ENCODE measurements at regions not wholly inside any gene's neighbourhood (a gene's known extent, or its start where the extent isn't known, plus 50 kb on each side); places are given as distances from the start of the nearest gene placed in this dataset.

DNA sequence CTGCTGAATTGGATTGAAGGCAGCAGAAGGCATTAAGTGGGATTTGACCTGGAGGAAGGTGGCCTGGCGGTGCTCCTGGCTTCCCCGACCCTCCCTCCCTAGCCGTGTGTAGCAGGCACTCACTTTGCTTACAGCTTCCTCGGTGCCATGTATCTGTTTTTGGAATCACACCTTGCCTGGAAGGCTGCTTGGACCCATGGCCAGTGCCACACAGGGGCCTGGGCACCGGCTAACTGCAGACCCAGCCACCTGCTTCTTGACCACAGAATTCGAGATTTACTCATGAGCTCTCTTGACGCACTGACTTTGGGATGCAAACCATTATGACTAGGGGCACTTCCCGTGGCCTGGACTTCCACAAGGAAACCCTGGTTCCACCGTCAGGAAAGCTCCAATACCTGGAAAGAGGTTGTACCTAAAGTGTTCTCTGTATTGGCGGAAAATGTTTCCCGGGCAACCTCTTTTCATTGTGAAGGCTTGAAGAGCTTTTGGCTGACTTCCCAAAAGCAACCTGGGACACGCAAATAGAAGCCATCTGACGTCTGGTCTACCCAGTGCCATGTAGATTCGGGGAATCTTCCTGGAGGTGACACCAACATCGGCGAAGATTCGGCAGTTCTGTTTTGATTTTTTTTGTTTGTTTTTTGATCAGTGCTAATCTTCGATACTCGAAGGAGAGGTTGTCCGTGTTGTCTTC is 125.6 kb upstream of the RTL1 start:
- no peaks in the 10 kb centered on the region for H3K27me3 ChIP-seq (replicated peaks; ENCODE audit: control insufficient read depth, insufficient read depth, low read length)
- no peak for TF ChIP-seq CTCF (IDR thresholded peaks at IDR 0.05; ENCODE audit: insufficient read depth, low read length, poor library complexity, severe bottlenecking)
- no peak for DNase-seq (ENCODE audit: extremely low read depth, insufficient read length)
- H3K36me3 ChIP-seq (ENCODE audit: control insufficient read depth, insufficient read depth, low read length): no peaks in the 10 kb centered on the region
- no peak overlapping the region for H3K4me3 ChIP-seq (replicated peaks; ENCODE audit: low read depth, low read length)

DNA sequence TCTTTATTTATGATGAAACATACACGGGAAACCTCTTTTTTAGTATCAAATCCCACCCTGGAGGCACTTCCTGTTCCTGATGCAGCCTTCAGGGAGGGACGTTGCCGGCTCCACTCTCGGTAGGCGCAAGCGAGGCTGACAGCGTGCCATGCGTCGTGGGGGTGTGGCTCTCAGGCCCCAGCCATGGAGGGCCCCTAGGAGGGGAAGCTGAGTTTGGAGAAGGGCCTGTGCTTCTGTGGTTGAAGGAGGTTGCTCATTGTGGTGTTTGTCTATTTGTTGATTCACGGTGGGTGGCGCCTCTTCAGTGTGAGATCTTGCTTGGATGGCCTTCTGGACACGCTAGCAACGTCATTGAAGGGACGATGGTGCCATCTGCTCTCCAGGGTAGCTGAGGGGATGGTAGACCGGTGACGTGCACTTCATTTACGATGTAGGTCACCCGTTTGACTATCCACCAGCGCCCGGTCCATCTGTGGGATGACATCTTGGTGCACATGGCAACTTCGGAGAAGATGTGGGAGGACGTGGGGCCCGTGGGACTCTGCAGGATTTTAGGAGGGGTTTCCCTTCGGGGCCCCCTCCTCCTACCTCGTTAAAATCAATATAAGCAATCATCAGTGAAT is 126.3 kb upstream of the RTL1 start:
- TF ChIP-seq CTCF (IDR thresholded peaks at IDR 0.05; ENCODE audit: insufficient read depth, low read length, poor library complexity, severe bottlenecking): no peak
- no peak for DNase-seq (ENCODE audit: extremely low read depth, insufficient read length)
- Histone ChIP-seq H3K36me3 (ENCODE audit: control insufficient read depth, insufficient read depth, low read length) (no peaks in the 10 kb centered on the region), H3K4me3 (replicated peaks; ENCODE audit: low read depth, low read length) (no peak overlapping the region), H3K27me3 (replicated peaks; ENCODE audit: control insufficient read depth, insufficient read depth, low read length) (no peaks in the 10 kb centered on the region)

DNA sequence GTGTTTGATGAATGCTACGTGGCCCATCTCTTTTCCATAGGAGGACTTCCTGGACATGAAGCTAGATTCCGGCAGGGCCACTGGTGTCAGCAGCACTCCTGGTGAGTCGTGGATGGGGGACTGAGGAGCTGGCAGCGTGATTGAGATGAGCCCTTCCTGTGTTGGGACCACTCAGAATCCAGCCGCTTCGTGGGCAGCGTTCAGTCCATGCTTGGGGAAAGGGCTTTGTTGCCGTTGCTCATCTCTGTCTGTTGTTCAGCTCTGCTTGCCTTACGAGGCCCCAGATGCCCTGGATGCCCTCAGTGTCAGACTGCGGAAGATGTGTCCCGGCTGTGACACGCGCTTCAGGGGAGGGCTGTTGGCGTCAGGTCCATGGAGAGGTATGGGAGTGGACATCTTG is 127.1 kb upstream of the RTL1 start:
- no peak overlapping the region for H3K4me3 ChIP-seq (replicated peaks; ENCODE audit: low read depth, low read length)
- DNase-seq (ENCODE audit: extremely low read depth, insufficient read length): no peak
- H3K27me3 ChIP-seq (replicated peaks; ENCODE audit: control insufficient read depth, insufficient read depth, low read length): no peaks in the 10 kb centered on the region
- no peak for TF ChIP-seq CTCF (IDR thresholded peaks at IDR 0.05; ENCODE audit: insufficient read depth, low read length, poor library complexity, severe bottlenecking)
- H3K36me3 ChIP-seq (ENCODE audit: control insufficient read depth, insufficient read depth, low read length): no peaks in the 10 kb centered on the region

GRCh38 chr14:101031186-101031585 is 127.7 kb upstream of the RTL1 start:
- no peaks in the 10 kb centered on the region for H3K36me3 ChIP-seq (ENCODE audit: control insufficient read depth, insufficient read depth, low read length)

GRCh38 chr14:101031721-101032120 is 128.2 kb upstream of the RTL1 start:
- H3K27me3 ChIP-seq (replicated peaks; ENCODE audit: control insufficient read depth, insufficient read depth, low read length): no peaks in the 10 kb centered on the region
- no peaks in the 10 kb centered on the region for H3K36me3 ChIP-seq (ENCODE audit: control insufficient read depth, insufficient read depth, low read length)
- H3K4me3 ChIP-seq (replicated peaks; ENCODE audit: low read depth, low read length): no peak overlapping the region
- no peak for DNase-seq (ENCODE audit: extremely low read depth, insufficient read length)
- no peak for TF ChIP-seq CTCF (IDR thresholded peaks at IDR 0.05; ENCODE audit: insufficient read depth, low read length, poor library complexity, severe bottlenecking)

More at GRCh38 chr14:101031186-101031585, 127.7 kb upstream of the RTL1 start:
- no peak for DNase-seq (ENCODE audit: extremely low read depth, insufficient read length)
- Histone ChIP-seq H3K27me3 (replicated peaks; ENCODE audit: control insufficient read depth, insufficient read depth, low read length) (no peaks in the 10 kb centered on the region), H3K4me3 (replicated peaks; ENCODE audit: low read depth, low read length) (no peak overlapping the region)
- TF ChIP-seq CTCF (IDR thresholded peaks at IDR 0.05; ENCODE audit: insufficient read depth, low read length, poor library complexity, severe bottlenecking): no peak
